22Rv1 (cell line): ENCODE measurements at regions not wholly inside any gene's neighbourhood (a gene's known extent, or its start where the extent isn't known, plus 50 kb on each side); places are given as distances from the start of the nearest gene placed in this dataset.

ENCODE experiments used
- ZFX ChIP-seq: fragments of 450-650 bp; IDR thresholded peaks from 2 replicates; pipeline ENCODE4 v1.6.1; 2017; ENCODE audit warnings: antibody characterized with exemption, borderline replicate concordance
- TF ChIP-seq, protein P1 (sequence below): fragments of 450-650 bp; IDR thresholded peaks from 2 replicates; pipeline ENCODE4 v1.5.1; 2017; ENCODE audit warnings: mild to moderate bottlenecking

DNA sequence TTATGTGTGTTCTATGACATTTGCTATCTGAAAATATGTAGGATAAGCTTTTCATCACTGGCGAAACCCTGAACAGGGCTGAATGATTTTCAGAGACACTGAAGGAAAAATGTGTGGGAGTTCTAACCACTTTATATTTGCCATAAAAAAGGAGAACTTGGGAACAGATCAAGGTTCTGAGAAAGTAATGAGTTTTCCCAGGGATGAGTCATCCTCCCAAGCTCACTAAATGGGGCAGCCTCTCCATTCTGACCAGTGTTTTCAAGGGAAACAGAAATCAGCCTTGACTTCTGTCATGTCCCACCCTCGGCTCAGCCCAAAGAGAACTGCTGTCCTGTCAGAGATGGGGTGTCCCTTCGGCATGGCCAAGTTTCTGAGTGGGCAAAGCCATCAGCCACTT lies 2109.8 kb upstream of the CELF4 start:
- TF ChIP-seq, protein P1, sequence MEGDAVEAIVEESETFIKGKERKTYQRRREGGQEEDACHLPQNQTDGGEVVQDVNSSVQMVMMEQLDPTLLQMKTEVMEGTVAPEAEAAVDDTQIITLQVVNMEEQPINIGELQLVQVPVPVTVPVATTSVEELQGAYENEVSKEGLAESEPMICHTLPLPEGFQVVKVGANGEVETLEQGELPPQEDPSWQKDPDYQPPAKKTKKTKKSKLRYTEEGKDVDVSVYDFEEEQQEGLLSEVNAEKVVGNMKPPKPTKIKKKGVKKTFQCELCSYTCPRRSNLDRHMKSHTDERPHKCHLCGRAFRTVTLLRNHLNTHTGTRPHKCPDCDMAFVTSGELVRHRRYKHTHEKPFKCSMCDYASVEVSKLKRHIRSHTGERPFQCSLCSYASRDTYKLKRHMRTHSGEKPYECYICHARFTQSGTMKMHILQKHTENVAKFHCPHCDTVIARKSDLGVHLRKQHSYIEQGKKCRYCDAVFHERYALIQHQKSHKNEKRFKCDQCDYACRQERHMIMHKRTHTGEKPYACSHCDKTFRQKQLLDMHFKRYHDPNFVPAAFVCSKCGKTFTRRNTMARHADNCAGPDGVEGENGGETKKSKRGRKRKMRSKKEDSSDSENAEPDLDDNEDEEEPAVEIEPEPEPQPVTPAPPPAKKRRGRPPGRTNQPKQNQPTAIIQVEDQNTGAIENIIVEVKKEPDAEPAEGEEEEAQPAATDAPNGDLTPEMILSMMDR = no peak
- no peak for TF ChIP-seq ZFX
